ENCODE measurements at regions not wholly inside any gene's neighbourhood (a gene's known extent, or its start where the extent isn't known, plus 50 kb on each side); places are given as distances from the start of the nearest gene placed in this dataset.

DNA sequence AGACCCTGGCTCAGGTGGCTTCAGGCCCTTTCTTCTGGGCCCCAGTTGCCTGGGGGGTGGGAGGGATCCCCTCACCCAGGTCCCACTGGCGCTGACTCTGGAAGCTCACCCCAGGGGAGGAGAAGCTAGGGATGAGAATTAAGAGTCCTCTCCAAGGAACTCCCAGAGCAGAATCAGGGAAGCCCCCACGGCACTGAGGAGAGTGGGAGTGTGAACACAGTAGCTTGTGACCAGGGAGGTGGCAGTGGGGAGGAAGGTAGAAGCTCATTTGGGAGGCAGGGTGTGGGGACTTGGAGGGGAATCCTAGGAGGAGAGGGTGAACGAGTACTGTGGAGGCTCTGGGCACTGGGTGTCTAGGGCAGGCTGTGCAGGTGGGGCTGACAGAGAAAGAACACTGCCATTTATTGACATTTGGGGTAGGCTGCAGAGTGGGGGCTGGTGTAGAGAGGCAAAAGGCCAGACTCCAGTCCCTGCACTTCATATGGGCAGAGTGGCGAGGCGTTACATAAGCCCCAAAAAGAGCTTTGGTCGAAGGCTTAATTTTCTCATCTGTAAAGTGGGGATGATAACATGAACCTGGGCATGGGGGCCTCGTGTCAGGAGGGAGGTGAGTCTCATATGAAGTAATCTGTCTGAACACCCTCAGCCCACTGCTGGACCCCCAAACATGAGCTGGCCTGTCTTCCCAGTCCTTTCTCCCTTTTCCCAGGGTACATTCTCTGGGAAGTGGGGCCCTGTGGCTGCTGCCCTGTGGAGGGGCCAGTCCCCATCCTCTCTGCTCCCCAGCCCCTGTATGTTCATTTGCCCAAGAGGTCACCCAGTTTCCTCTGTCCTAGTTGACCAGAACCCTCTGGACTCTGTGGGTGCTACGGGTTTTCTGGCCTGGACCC, 80.5 kb downstream of the VEGFA start (continued):
- TF ChIP-seq MIER3 (CRISPR knock-in tag; IDR thresholded peaks at IDR 0.05; ENCODE audit: borderline replicate concordance) (no peak), ZBTB46 (CRISPR knock-in tag; IDR thresholded peaks at IDR 0.05; ENCODE audit: borderline replicate concordance) (no peak), ZNF121 (CRISPR knock-in tag; IDR thresholded peaks at IDR 0.05) (no peak), U2AF1 (optimal IDR thresholded peaks at IDR 0.05; ENCODE audit: low read depth, low read length) (no peak), SOX6 (IDR thresholded peaks at IDR 0.05) (no peak), SOX6 (CRISPR knock-in tag; IDR thresholded peaks at IDR 0.05) (no peak), ZNF879 (CRISPR knock-in tag; IDR thresholded peaks at IDR 0.05) (no peak), NFYC (CRISPR knock-in tag; IDR thresholded peaks at IDR 0.05) (no peak), FOXO1 (CRISPR knock-in tag; IDR thresholded peaks at IDR 0.05) (no peak), PLRG1 (conservative IDR thresholded peaks at IDR 0.05) (no peak), SMAD9 (CRISPR knock-in tag; IDR thresholded peaks at IDR 0.05) (no peak), ZNF17 (CRISPR knock-in tag; IDR thresholded peaks at IDR 0.05) (no peak), HMG20B (CRISPR knock-in tag; conservative IDR thresholded peaks at IDR 0.05) (no peak), NPAS2 (CRISPR knock-in tag; IDR thresholded peaks at IDR 0.05; ENCODE audit: borderline replicate concordance) (no peak), MAFG (CRISPR knock-in tag; IDR thresholded peaks at IDR 0.05) (no peak), ZNF333 (CRISPR knock-in tag; IDR thresholded peaks at IDR 0.05; ENCODE audit: borderline replicate concordance) (0 out of 2 replicates have a peak, but pooled peaks have one; percentile 28), ZFP91 (CRISPR knock-in tag; IDR thresholded peaks at IDR 0.05; ENCODE audit: borderline replicate concordance) (0 out of 2 replicates have a peak, but pooled peaks have one; percentile 45), SNAPC5 (CRISPR knock-in tag; IDR thresholded peaks at IDR 0.05; ENCODE audit: borderline replicate concordance) (no peak), USF2 (IDR thresholded peaks at IDR 0.05; ENCODE audit: low read depth, low read length) (no peak), USF2 (CRISPR knock-in tag; IDR thresholded peaks at IDR 0.05; ENCODE audit: borderline replicate concordance) (no peak), TIGD3 (CRISPR knock-in tag; IDR thresholded peaks at IDR 0.05; ENCODE audit: borderline replicate concordance) (no peak)
- TF ChIP-seq, protein P1, sequence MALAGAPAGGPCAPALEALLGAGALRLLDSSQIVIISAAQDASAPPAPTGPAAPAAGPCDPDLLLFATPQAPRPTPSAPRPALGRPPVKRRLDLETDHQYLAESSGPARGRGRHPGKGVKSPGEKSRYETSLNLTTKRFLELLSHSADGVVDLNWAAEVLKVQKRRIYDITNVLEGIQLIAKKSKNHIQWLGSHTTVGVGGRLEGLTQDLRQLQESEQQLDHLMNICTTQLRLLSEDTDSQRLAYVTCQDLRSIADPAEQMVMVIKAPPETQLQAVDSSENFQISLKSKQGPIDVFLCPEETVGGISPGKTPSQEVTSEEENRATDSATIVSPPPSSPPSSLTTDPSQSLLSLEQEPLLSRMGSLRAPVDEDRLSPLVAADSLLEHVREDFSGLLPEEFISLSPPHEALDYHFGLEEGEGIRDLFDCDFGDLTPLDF (CRISPR knock-in tag; IDR thresholded peaks at IDR 0.05) = no peak
